Neural crest cell (in vitro differentiated cells): ENCODE measurements at regions not wholly inside any gene's neighbourhood (a gene's known extent, or its start where the extent isn't known, plus 50 kb on each side); places are given as distances from the start of the nearest gene placed in this dataset.

Experiments
- DNase-seq: peaks from one replicate; pipeline ENCODE4 v3.0.0; 2021; ENCODE audit warnings: low read depth, mixed read lengths, low spot score
- H3K27ac Mint-ChIP-seq: one replicate; pipeline ENCODE4 v1.8.0; 2021; ENCODE audit warnings: mild to moderate bottlenecking, mixed read lengths; ENCODE audit not compliant: unreplicated experiment
- H3K27me3 Mint-ChIP-seq: 2 replicates; pipeline ENCODE4 v1.8.0; 2021; ENCODE audit warnings: low read depth, mild to moderate bottlenecking, mixed read lengths
- H3K36me3 Mint-ChIP-seq: 2 replicates; pipeline ENCODE4 v1.8.0; 2021; ENCODE audit warnings: low read depth, mild to moderate bottlenecking, mixed read lengths
- H3K4me1 Mint-ChIP-seq: 2 replicates; pipeline ENCODE4 v1.8.0; 2021; ENCODE audit warnings: mixed read lengths
- H3K4me3 Mint-ChIP-seq: one replicate; pipeline ENCODE4 v1.8.0; 2021; ENCODE audit warnings: mild to moderate bottlenecking, mixed read lengths
- H3K9me3 Mint-ChIP-seq: 2 replicates; pipeline ENCODE4 v1.8.0; 2021; ENCODE audit warnings: mixed read lengths
- TF ChIP-seq, protein P1 (sequence below): fragments of 200-600 bp; sonication (generic); conservative IDR thresholded peaks from 2 replicates; pipeline ENCODE4 v1.5.0; 2021; ENCODE audit warnings: antibody characterized with exemption, mild to moderate bottlenecking

DNA sequence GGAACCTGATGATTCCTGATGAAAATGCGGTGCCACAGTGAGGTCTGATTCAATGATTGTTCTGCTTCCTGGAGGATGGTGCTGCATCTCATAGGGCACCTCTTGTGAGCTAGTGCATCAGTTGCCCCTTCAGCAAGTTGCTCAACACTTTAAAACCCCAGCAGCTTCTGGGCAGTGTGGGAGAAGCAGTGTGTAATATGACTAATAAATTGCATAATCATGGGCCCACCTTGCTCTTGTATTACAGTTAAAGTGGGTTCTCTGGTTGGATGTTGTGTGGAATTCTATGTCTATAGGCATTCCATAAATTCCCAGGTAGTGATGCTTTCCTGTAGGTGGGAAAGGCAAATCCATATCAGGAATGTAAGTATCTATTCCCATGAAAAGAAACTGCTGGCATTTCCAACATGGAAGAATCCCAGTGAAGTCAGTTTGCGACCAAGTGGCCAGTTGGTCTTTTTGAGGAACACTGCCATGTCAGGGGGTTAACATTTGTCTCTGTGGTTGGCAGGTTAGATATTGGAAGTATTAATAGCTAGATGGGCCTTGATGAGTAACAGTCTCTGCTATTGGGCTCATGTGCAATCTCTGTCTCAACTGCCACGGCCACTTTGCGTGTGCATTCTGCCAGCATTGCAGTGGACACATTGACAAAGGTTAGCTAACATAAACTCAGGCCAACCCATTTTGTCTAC is 121.1 kb upstream of the OTUD4 start:
- TF ChIP-seq, protein P1, sequence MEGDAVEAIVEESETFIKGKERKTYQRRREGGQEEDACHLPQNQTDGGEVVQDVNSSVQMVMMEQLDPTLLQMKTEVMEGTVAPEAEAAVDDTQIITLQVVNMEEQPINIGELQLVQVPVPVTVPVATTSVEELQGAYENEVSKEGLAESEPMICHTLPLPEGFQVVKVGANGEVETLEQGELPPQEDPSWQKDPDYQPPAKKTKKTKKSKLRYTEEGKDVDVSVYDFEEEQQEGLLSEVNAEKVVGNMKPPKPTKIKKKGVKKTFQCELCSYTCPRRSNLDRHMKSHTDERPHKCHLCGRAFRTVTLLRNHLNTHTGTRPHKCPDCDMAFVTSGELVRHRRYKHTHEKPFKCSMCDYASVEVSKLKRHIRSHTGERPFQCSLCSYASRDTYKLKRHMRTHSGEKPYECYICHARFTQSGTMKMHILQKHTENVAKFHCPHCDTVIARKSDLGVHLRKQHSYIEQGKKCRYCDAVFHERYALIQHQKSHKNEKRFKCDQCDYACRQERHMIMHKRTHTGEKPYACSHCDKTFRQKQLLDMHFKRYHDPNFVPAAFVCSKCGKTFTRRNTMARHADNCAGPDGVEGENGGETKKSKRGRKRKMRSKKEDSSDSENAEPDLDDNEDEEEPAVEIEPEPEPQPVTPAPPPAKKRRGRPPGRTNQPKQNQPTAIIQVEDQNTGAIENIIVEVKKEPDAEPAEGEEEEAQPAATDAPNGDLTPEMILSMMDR: no peak
- Mint-ChIP-seq H3K4me3 (no peak overlapping the region), H3K4me1 (peaks cover 3% of the 10 kb centered on the region), H3K36me3 (no peaks in the 10 kb centered on the region), H3K27ac (no peak overlapping the region), H3K27me3 (no peaks in the 10 kb centered on the region), H3K9me3 (no peaks in the 10 kb centered on the region)
- no peak for DNase-seq

DNA sequence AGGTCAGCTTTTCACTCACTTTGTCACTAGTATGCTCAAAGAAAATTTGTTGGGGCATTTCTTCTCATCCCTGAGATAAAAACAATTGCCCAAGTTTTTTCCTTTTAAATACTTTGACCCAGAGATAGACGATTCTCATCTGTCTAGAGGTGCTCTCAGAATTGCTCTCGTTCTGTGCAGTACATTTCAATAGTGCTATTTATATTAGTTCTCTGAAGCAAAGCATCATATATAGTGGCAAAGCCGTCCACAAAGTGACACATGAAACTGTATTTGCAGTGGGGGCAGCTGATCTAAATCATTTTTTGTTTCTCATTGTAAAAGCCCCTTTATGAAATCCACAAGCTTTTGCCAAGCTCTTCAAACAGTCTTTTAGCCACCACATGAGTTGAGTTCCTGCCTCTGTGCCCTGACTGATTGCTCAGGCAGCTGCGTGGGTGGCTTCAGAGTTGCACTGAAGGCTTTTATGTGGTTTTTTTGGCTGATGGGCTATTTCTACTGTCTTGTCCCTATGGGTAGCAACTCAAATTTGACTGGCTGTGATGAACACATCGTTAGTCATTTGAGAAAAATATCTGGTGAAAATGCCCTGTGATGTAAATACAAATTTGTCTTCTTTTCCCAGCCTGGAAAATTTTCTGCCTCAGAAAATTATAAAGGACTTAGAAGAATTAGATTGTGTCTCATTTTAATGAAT is 119.1 kb upstream of the OTUD4 start:
- Mint-ChIP-seq H3K9me3 (no peaks in the 10 kb centered on the region), H3K4me3 (no peak overlapping the region), H3K27me3 (no peaks in the 10 kb centered on the region), H3K36me3 (no peaks in the 10 kb centered on the region), H3K4me1 (peaks cover 3% of the 10 kb centered on the region), H3K27ac (no peak overlapping the region)
- TF ChIP-seq, protein P1: no peak
- DNase-seq: no peak

DNA sequence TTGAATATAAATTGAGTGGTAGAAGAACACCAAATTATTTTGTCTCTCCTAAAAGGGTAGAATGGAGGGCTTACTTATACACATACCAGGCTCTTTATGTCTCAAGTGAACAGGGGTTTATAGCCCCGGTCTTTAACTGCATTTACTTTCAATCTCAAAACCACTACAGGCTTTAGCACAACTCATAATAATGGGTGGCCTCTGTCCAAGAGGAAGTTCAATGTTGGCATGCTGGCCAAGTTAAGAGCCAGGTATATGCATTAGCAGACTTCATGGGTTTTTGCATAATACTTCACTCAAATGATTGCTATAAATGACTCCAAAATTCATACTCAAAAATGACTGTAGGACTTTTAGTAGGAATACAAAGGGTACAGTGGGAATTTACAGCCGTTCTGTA is 118.5 kb upstream of the OTUD4 start:
- no peaks in the 10 kb centered on the region for H3K36me3 Mint-ChIP-seq
- no peaks in the 10 kb centered on the region for H3K27me3 Mint-ChIP-seq
- DNase-seq: no peak
- no peak overlapping the region for H3K27ac Mint-ChIP-seq
- H3K4me3 Mint-ChIP-seq: no peak overlapping the region
- peaks cover 3% of the 10 kb centered on the region for H3K4me1 Mint-ChIP-seq
- no peaks in the 10 kb centered on the region for H3K9me3 Mint-ChIP-seq
- TF ChIP-seq, protein P1: no peak

DNA sequence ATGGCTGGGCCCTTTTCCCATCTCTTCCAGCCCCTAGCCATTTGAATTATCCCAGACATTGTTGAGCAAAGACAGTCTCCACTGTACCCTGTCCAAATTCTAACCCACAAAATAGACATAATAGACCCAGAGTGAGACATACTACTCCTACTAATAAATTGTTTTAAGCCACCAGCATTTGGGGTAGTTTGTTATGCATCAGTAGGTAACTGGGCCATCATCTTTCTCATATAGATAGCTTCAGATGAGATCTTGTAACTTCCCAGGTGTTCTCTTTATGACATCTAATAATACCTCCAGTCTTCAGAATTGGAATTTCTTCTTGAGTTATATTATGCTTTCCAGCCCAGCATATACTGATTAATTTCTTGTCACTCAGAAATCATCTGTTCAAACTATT is 117.2 kb upstream of the OTUD4 start:
- no peak overlapping the region for H3K27ac Mint-ChIP-seq
- peaks cover 3% of the 10 kb centered on the region for H3K4me1 Mint-ChIP-seq
- TF ChIP-seq, protein P1: no peak
- no peaks in the 10 kb centered on the region for H3K27me3 Mint-ChIP-seq
- H3K9me3 Mint-ChIP-seq: no peaks in the 10 kb centered on the region
- no peaks in the 10 kb centered on the region for H3K36me3 Mint-ChIP-seq
- H3K4me3 Mint-ChIP-seq: no peak overlapping the region
- DNase-seq: no peak

DNA sequence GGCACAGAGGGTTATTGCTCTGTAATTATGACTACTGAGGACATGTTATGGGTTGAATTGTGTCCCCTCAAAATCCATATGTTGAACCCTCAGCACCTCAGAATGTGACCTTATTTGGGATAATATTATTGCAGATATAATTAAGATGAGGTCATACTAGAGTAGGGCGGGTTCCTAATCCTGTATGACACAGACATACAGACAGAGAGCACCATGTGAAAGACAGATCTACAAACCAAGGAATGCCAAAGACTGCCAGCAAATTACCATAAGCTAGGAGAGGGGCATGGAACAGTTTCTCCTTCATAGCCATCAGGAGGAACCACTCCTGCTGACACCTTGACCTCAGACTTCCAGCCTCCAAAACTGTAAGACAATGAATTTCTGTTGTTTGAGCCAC is 115.2 kb upstream of the OTUD4 start:
- Mint-ChIP-seq H3K36me3 (no peaks in the 10 kb centered on the region), H3K27me3 (peaks cover 2% of the 10 kb centered on the region), H3K9me3 (no peaks in the 10 kb centered on the region), H3K4me1 (peaks cover 3% of the 10 kb centered on the region), H3K4me3 (no peak overlapping the region), H3K27ac (no peak overlapping the region)
- no peak for DNase-seq
- TF ChIP-seq, protein P1: no peak
